Heart left ventricle (tissue), 16 donors: ENCODE measurements at regions not wholly inside any gene's neighbourhood (a gene's known extent, or its start where the extent isn't known, plus 50 kb on each side); places are given as distances from the start of the nearest gene placed in this dataset.

Experiments used
- ATAC-seq, 4 donors: fragments of 200-7000 bp; cut with Tn5 transposase; one replicate each; pipeline ENCODE4 v1.9.1; 2020 to 2022; ENCODE audit warnings: moderate library complexity in 4 of 4, mild to moderate bottlenecking in 3 of 4, moderate number of reproducible peaks in 1 of 4
- DNase-seq, 5 donors: peaks; one replicate each; pipeline ENCODE4 v3.0.0-alpha.2; 2020
- H3K27ac ChIP-seq, 12 donors: fragments of 200-600 bp; sonication (generic) in 4 of 12; one replicate each; pipeline versions ENCODE4 v1.5.0 to v1.8.0; 2016 to 2022; ENCODE audit warnings: mild to moderate bottlenecking in 2 of 12
- H3K27me3 ChIP-seq, 9 donors: fragments of 200-600 bp; sonication (generic) in 2 of 9; one replicate each; pipeline versions ENCODE4 v1.5.1 to v1.8.0; 2016 to 2022; ENCODE audit warnings: mild to moderate bottlenecking in 3 of 9
- H3K36me3 ChIP-seq, 9 donors: fragments of 200-600 bp; sonication (generic) in 2 of 9; one replicate each; pipeline versions ENCODE4 v1.5.0 to v1.8.0; 2018 to 2022; ENCODE audit warnings: mild to moderate bottlenecking in 2 of 9
- H3K4me1 ChIP-seq, 12 donors: fragments of 200-600 bp; sonication (generic) in 4 of 12; one replicate each; pipeline versions ENCODE4 v1.5.0 to v1.8.0; 2016 to 2022; ENCODE audit warnings: mild to moderate bottlenecking in 3 of 12
- H3K4me3 ChIP-seq, 12 donors: fragments of 200-600 bp; sonication (generic) in 4 of 12; one replicate each; pipeline versions ENCODE4 v1.5.0 to v1.8.0; 2017 to 2022; ENCODE audit warnings: mild to moderate bottlenecking in 9 of 12, moderate library complexity in 4 of 12
- H3K9me3 ChIP-seq, 12 donors: fragments of 200-600 bp; sonication (generic) in 4 of 12; one replicate each; pipeline versions ENCODE4 v1.5.0 to v1.8.0; 2016 to 2022; ENCODE audit warnings: mild to moderate bottlenecking in 1 of 12
- POLR2A ChIP-seq, 2 donors: fragments of 450-650 bp; IDR thresholded peaks; one replicate each; pipeline ENCODE4 v1.6.1; 2017; ENCODE audit warnings: antibody characterized with exemption in 2 of 2, mild to moderate bottlenecking in 2 of 2, moderate library complexity in 2 of 2
- WGBS, 4 donors: extraction: QIAGEN DNeasy Blood & Tissue Kit in 2 of 4; methylation state at CpG; one replicate each; pipeline versions ENCODE4 v1.1.5 to v1.1.7; 2013 to 2018; 5-methylcytosine and 5-hydroxymethylcytosine counted together
- intact Hi-C, 10 donors: fragments of 100-400 bp; cut with DNase I; formaldehyde crosslinking; loops; one replicate each; pipeline versions ENCODE4 v1.11.1 to v1.14.2; 2022
- TF ChIP-seq, protein P1 (sequence below), 12 donors: fragments of 200-600 bp; sonication (generic) in 4 of 12; IDR thresholded peaks; one replicate each; pipeline versions ENCODE4 v1.5.0 to v1.8.0; 2018 to 2022; ENCODE audit warnings: antibody characterized with exemption in 12 of 12, mild to moderate bottlenecking in 5 of 12
- donor health status: ischemic (EF 13 %, LVEDD 7.1; RV severe dilation, severe dysfunction).
- donor health status: healthy with polysubstance abuse.
- donor health status: DM: no; HTN: yes; CAD: no.
- donor health status: DM: no; HTN: no; CAD: no.
- donor health status: ischemic (EF 25% LVEDD 6.9; RV normal size, moderate dysfunction).
- donor health status: ischemic (EF 25% LVEDD 5.7; RV mildly dilated, moderate dysfunction).
- donor health status: healthy.
- donor health status: DM: yes; HTN: yes; CAD: no.
- donor health status: ischemic (EF 35%, LVEDD 5.7; RV mildly dilated, moderate dysfunction).
- donor health status: nonischemic (EF 11% LVEDD 7.7; RV severe dilation, severe dysfunction).
- donor health status: DM: yes; HTN: yes; CAD: no.
- donor health status: PGD.
- donor health status: ischemic (EF 29% LVEDD 5.4; RV normal size, mild dysfunction).
- donor health status: nonischemic (EF 23%, LVEDD 6.1; RV moderate dilation, normal function).

DNA sequence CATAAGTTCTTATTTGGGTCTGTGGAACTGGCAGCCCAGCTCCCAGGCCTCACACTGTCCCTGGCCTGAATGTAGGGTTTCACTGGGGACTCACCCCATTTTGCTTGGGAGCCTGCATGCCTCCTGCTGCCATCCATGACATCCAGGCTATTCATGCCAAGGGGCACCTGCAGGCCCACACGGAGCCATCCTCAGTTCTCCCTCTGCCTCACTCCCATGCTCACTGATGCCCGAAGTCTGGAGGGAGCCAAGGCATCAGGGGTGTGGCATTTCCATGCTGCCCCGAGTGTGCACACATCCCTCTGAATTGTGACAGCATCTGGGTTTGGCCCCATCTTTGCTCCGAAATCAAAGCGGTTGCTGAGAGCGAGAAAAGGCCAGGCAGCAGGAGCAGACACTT, 67.4 kb upstream of the ZNF804A start:
- Histone ChIP-seq H3K27me3 (no peaks in the 10 kb centered on the region), H3K9me3 (peaks cover 0 to 48% (median 24%) of the 10 kb centered on the region in 12 donors), H3K36me3 (no peaks in the 10 kb centered on the region), H3K4me3 (no peak overlapping the region), H3K4me1 (peaks cover 0 to 5% (median 0%) of the 10 kb centered on the region in 12 donors), H3K27ac (no peak overlapping the region)
- DNase-seq (no peak), ATAC-seq (no peak)
- 85 to 100% (median 90%) methylated on average over 5 to 6 of the region's 6 CpGs for WGBS, 4 donors
- intact Hi-C loops, result no loop called here
- TF ChIP-seq, protein P1, sequence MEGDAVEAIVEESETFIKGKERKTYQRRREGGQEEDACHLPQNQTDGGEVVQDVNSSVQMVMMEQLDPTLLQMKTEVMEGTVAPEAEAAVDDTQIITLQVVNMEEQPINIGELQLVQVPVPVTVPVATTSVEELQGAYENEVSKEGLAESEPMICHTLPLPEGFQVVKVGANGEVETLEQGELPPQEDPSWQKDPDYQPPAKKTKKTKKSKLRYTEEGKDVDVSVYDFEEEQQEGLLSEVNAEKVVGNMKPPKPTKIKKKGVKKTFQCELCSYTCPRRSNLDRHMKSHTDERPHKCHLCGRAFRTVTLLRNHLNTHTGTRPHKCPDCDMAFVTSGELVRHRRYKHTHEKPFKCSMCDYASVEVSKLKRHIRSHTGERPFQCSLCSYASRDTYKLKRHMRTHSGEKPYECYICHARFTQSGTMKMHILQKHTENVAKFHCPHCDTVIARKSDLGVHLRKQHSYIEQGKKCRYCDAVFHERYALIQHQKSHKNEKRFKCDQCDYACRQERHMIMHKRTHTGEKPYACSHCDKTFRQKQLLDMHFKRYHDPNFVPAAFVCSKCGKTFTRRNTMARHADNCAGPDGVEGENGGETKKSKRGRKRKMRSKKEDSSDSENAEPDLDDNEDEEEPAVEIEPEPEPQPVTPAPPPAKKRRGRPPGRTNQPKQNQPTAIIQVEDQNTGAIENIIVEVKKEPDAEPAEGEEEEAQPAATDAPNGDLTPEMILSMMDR (IDR thresholded peaks at IDR 0.05), result no peak

DNA sequence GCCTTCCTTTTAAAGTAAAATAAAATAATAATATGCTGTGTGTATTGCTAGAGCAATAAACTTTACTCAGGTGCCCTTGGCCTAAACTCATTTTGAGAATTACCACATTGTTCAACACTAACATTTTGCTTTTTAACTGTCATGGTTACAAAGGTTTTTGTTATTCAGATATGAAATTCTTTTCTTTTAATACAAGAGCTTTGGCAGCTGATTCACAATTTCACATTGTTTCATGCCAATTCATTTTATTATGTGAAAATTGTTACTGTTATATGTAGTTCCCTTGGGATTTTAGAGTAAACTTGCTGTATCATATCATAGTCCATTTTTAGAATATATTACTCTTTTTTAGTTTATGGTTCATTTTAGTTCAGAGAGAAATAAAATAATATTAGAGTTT, 65.8 kb upstream of the ZNF804A start:
- no peak overlapping the region for H3K27ac ChIP-seq
- no peak for ATAC-seq
- peaks cover 0 to 5% (median 0%) of the 10 kb centered on the region in 12 donors for H3K4me1 ChIP-seq
- intact Hi-C loops, result no loop called here
- no peaks in the 10 kb centered on the region for H3K27me3 ChIP-seq
- H3K36me3 ChIP-seq, result no peaks in the 10 kb centered on the region
- TF ChIP-seq POLR2A (IDR thresholded peaks at IDR 0.05), result no peak
- TF ChIP-seq, protein P1 (IDR thresholded peaks at IDR 0.05), result no peak
- no peak for DNase-seq
- no peak overlapping the region for H3K4me3 ChIP-seq
- peaks cover 0 to 33% (median 18%) of the 10 kb centered on the region in 12 donors for H3K9me3 ChIP-seq

DNA sequence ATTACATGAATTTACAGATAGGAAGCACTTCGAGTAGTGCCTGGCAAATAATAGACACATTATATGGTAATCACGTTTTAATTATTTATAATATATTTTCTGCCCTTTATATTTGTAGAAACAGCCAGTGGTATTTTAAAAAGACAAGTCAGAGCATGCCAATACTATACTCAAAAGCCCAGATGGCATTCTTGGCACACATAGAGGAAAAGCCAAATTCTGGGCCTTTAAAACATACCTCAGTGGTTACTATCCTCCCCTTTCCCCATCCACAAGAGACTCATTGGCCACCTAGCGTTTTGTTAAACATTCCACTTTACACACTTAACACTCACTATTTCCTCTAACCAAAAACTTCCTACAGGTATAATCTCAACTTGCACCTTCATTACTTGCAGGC, 63.3 kb upstream of the ZNF804A start:
- no peak overlapping the region for H3K27ac ChIP-seq
- no peak overlapping the region for H3K4me3 ChIP-seq
- no peaks in the 10 kb centered on the region for H3K36me3 ChIP-seq
- intact Hi-C loops, result no loop called here
- TF ChIP-seq, protein P1 (IDR thresholded peaks at IDR 0.05), result no peak
- no peak for TF ChIP-seq POLR2A (IDR thresholded peaks at IDR 0.05)
- ATAC-seq, result no peak
- 63 to 78% (median 71%) methylated on average over 3 of the region's 3 CpGs for WGBS, 4 donors
- no peaks in the 10 kb centered on the region for H3K27me3 ChIP-seq
- peaks cover 0 to 11% (median 0%) of the 10 kb centered on the region in 12 donors for H3K9me3 ChIP-seq
- no peak for DNase-seq
- peaks cover 0 to 5% (median 0%) of the 10 kb centered on the region in 12 donors for H3K4me1 ChIP-seq

DNA sequence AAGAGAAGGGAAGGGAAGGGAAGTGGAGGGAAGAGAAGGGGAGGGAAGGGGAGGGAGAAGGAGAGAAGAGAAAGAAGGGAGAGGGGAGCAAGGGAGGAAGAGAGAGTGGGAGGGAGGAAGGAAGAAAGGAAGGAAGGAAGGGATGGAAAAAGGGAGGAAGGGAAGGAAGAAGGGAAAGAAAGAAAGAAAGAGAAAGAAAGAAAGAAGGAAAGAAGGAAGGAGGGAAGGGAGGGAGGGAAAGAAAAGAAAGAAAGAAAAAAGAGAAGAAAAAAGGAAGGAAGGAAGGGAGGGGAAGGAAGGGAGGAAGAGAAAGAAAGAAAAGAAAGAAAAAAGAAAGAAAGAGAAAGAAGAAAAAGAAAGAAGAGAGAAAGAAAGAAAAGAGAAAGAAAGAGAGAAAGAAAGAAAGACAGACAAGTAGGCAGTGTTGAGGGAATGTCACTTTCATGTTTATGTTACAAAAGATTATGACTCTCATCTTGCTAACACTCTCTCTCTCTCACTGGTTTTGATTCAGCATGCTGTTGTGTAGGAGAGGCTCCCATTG, 58.0 kb upstream of the ZNF804A start:
- ATAC-seq, result no peak
- no peak for TF ChIP-seq POLR2A (IDR thresholded peaks at IDR 0.05)
- TF ChIP-seq, protein P1 (IDR thresholded peaks at IDR 0.05), result no peak
- no peak for DNase-seq
- Histone ChIP-seq H3K27me3 (no peaks in the 10 kb centered on the region), H3K27ac (no peak overlapping the region), H3K9me3 (no peaks in the 10 kb centered on the region), H3K4me1 (no peaks in the 10 kb centered on the region), H3K36me3 (no peaks in the 10 kb centered on the region), H3K4me3 (no peak overlapping the region)
- intact Hi-C loops, result no loop called here
